ENCODE measurements at regions not wholly inside any gene's neighbourhood (a gene's known extent, or its start where the extent isn't known, plus 50 kb on each side); places are given as distances from the start of the nearest gene placed in this dataset.

GRCh38 chrX:39542316-39542715 is 555.4 kb downstream of the BCOR start:
- TF ChIP-seq, protein P1, sequence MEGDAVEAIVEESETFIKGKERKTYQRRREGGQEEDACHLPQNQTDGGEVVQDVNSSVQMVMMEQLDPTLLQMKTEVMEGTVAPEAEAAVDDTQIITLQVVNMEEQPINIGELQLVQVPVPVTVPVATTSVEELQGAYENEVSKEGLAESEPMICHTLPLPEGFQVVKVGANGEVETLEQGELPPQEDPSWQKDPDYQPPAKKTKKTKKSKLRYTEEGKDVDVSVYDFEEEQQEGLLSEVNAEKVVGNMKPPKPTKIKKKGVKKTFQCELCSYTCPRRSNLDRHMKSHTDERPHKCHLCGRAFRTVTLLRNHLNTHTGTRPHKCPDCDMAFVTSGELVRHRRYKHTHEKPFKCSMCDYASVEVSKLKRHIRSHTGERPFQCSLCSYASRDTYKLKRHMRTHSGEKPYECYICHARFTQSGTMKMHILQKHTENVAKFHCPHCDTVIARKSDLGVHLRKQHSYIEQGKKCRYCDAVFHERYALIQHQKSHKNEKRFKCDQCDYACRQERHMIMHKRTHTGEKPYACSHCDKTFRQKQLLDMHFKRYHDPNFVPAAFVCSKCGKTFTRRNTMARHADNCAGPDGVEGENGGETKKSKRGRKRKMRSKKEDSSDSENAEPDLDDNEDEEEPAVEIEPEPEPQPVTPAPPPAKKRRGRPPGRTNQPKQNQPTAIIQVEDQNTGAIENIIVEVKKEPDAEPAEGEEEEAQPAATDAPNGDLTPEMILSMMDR (IDR thresholded peaks at IDR 0.05; ENCODE audit: low read depth, low read length), result no peak
- no peak for DNase-seq (ENCODE audit: extremely low read depth, low read depth)

DNA sequence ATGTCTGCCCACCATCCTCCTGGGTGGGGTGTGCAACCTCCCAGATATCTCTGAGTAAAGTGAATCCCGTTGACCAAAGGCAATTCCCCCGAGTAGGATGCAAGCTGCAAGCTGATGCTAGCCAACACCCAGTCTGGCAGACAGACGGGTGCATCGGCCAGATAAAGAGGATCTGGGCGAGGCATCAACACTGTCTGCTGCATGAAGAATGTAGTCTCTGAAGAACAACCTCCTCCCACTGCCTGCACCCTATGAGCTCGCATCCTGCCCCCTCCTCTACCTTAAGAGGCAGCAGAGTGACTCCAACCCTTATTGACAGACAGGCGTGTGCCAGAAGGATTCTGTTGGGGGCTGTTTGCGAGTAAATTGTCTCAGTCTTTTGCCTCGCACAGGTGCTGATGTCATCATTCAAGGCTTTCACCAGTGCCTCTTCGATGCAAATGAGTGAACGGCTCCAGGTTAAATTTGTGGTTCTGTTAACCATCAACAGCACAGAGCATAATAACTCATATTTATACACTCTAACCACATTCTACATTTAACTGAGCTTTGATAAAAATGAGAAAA is 546.9 kb downstream of the BCOR start:
- TF ChIP-seq, protein P1 (IDR thresholded peaks at IDR 0.05; ENCODE audit: low read depth, low read length), result no peak
- DNase-seq (ENCODE audit: extremely low read depth, low read depth), result no peak

DNA sequence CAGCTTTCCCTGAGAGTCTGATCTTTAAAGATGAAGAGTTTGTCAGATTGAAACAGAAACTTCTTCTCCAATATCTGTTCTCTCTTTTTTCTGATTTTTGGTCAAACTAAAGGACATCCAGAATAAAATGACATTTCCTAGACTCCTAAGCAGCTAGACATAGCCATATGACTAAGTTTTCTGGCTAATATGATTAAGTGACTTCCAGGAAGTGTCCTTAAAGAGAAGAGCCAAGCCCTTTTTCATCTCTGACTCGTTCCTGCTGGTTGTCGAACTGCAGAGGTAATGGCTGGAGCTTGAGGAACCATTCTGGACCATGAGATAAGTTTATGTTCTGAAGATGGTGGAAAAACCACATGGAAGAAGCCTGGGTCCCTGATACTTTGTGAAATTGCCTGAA is 546.0 kb downstream of the BCOR start:
- no peak for DNase-seq (ENCODE audit: extremely low read depth, low read depth)
- TF ChIP-seq, protein P1 (IDR thresholded peaks at IDR 0.05; ENCODE audit: low read depth, low read length), result no peak

DNA sequence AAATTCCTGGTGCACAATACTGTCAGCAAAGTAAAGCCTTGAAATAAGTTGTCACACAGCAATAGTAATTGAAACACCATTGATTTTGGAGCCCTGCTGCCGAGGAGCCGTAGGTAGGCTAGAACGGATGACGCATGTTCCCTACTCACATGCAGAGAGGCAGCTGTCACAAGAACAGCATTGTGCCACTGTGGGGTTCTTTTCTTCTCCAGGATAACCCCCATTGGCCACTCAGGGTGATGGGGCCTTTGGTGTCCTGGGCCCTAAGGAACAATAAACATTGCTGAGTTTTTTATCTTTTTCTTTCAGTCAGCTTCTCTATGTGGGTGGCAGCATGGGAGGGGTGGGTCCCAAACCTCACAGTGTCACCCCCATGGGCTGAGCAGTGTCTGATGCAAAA is 542.3 kb downstream of the BCOR start:
- TF ChIP-seq, protein P1 (IDR thresholded peaks at IDR 0.05; ENCODE audit: low read depth, low read length), result no peak
- DNase-seq (ENCODE audit: extremely low read depth, low read depth), result no peak

DNA sequence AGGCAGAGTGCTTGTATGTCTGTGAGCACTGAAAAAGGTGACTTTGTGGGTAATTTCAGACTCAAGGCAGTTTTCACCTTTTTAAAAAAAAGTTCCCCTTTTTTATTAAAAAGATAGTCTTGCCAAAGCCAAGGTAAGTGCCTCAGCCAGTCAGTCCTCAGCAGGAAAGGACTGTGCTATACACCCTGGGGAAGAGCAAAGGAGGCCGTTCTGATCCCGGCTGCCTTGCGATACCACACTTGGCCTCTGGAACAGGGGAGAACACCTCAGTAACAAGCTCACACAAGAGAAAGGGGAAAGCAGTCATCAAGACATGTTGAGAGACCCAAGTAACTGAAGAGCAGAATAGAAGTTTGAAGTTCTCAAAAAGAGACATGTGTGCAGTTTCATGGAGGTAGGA is 541.7 kb downstream of the BCOR start:
- TF ChIP-seq, protein P1 (IDR thresholded peaks at IDR 0.05; ENCODE audit: low read depth, low read length), result no peak
- DNase-seq (ENCODE audit: extremely low read depth, low read depth), result no peak

- TF ChIP-seq, protein P1 (IDR thresholded peaks at IDR 0.05; ENCODE audit: low read depth, low read length), result no peak
- DNase-seq (ENCODE audit: extremely low read depth, low read depth), result no peak
Observed at GRCh38 chrX:39559229-39559628, 538.5 kb downstream of the BCOR start.

DNA sequence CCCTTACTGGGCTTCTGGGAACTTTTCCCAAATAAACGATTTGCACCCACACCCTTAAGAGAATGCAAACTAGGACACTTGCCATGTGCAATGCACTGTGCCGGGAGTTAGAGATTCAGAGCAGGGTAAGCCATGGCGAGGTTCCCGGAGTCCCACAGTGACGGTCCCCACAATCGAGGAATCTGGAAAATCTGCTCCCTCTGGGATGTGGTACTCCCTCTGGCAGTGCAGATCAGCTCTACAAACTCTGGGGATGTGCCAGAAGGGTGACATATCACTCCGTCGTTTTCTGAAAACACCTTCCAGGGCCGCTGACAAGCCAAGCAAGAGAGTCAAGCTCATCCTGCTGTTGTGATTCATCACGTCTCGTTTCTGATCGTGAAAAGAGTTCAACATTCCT is 537.5 kb downstream of the BCOR start:
- no peak for DNase-seq (ENCODE audit: extremely low read depth, low read depth)
- TF ChIP-seq, protein P1 (IDR thresholded peaks at IDR 0.05; ENCODE audit: low read depth, low read length), result no peak

Measured in AG09319 (cell line).